Sigmoid colon (tissue), 4 donors: ENCODE measurements at regions not wholly inside any gene's neighbourhood (a gene's known extent, or its start where the extent isn't known, plus 50 kb on each side); places are given as distances from the start of the nearest gene placed in this dataset.

Source experiments
- EP300 ChIP-seq, 4 donors: sonication (generic); formaldehyde crosslinking; IDR thresholded peaks; one replicate each; pipeline ENCODE4 v1.6.1; 2017; ENCODE audit warnings: antibody characterized with exemption in 4 of 4
- POLR2A ChIP-seq, 2 donors: fragments of 450-650 bp; IDR thresholded peaks; one replicate each; pipeline ENCODE4 v1.6.1; 2016; ENCODE audit warnings: antibody characterized with exemption in 2 of 2, mild to moderate bottlenecking in 2 of 2, moderate library complexity in 2 of 2
- POLR2AphosphoS5 ChIP-seq, 4 donors: sonication (generic); formaldehyde crosslinking; IDR thresholded peaks; one replicate each; pipeline ENCODE4 v1.6.1; 2017; ENCODE audit warnings: antibody characterized with exemption in 4 of 4
- TF ChIP-seq, protein P1 (sequence below), 4 experiments: fragments of 450-650 bp in 3 of 4; fragments of 200-600 bp in 1 of 4; IDR thresholded peaks; one replicate each; pipeline ENCODE4 v1.5.1; 2016 to 2019; ENCODE audit warnings: antibody characterized with exemption in 4 of 4, mild to moderate bottlenecking in 3 of 4, moderate library complexity in 2 of 4

DNA sequence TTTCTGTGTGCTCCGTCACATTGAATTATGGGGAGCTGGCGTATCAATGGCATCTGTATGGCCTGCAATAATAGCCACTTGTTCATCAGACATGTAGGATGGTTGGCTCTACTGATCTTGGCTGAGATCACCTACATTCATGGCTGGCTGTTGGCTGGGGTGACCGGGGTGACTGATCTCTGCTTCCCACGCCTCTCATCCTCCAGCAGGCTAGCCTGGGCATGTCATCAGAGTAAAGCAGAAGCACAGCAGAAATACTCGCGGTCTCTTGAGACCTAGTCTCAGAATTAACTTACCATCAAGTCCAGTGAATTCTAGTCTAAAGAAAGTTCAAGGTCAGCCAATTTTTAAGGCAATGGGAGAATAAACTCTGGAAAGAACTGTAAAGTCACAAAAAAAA is 257.7 kb upstream of the GLI3 start:
- TF ChIP-seq, protein P1, sequence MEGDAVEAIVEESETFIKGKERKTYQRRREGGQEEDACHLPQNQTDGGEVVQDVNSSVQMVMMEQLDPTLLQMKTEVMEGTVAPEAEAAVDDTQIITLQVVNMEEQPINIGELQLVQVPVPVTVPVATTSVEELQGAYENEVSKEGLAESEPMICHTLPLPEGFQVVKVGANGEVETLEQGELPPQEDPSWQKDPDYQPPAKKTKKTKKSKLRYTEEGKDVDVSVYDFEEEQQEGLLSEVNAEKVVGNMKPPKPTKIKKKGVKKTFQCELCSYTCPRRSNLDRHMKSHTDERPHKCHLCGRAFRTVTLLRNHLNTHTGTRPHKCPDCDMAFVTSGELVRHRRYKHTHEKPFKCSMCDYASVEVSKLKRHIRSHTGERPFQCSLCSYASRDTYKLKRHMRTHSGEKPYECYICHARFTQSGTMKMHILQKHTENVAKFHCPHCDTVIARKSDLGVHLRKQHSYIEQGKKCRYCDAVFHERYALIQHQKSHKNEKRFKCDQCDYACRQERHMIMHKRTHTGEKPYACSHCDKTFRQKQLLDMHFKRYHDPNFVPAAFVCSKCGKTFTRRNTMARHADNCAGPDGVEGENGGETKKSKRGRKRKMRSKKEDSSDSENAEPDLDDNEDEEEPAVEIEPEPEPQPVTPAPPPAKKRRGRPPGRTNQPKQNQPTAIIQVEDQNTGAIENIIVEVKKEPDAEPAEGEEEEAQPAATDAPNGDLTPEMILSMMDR (IDR thresholded peaks at IDR 0.05), result no peak
- TF ChIP-seq POLR2A (IDR thresholded peaks at IDR 0.05), result no peak
- no peak for TF ChIP-seq POLR2AphosphoS5 (IDR thresholded peaks at IDR 0.05)
- TF ChIP-seq EP300 (IDR thresholded peaks at IDR 0.05), result no peak
